Adrenal gland (tissue), 5 donors: ENCODE measurements at regions not wholly inside any gene's neighbourhood (a gene's known extent, or its start where the extent isn't known, plus 50 kb on each side); places are given as distances from the start of the nearest gene placed in this dataset.

Experiments
- POLR2A ChIP-seq, 2 donors: fragments of 450-650 bp; IDR thresholded peaks; one replicate each; pipeline ENCODE4 v1.6.1; 2017; ENCODE audit warnings: antibody characterized with exemption in 2 of 2, mild to moderate bottlenecking in 2 of 2, moderate library complexity in 1 of 2
- TF ChIP-seq, protein P1 (sequence below), 6 experiments: fragments of 450-650 bp in 4 of 6; fragments of 200-600 bp in 2 of 6; sonication (generic) in 1 of 6; IDR thresholded peaks; 1 replicate in 5 of 6; 2 replicates in 1 of 6; pipeline versions ENCODE4 v1.5.1 to v1.8.0; 2016 to 2021; ENCODE audit warnings: antibody characterized with exemption in 6 of 6, mild to moderate bottlenecking in 2 of 6, moderate library complexity in 1 of 6
- donor health status: DM: no; HTN: no; CAD: no.

DNA sequence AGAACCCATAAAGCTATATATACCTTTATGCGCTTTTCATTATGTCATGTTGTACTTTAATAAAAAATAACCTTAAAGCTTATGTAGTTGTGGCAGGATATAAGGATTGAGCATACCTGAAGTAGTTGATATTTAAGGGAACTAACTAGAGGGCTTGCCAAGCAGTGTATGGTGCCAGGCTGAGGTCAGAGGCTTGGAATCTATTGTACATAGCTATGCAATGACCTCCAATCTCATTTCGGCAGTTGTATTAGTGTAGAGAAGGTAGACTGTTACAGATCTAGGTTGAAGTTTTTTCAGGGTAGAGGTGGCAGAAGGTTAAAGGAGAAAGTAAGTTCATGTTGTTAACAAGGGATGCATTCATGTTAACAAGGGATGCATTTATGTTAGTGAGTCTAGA is 397.7 kb upstream of the HS3ST5 start:
- TF ChIP-seq, protein P1, sequence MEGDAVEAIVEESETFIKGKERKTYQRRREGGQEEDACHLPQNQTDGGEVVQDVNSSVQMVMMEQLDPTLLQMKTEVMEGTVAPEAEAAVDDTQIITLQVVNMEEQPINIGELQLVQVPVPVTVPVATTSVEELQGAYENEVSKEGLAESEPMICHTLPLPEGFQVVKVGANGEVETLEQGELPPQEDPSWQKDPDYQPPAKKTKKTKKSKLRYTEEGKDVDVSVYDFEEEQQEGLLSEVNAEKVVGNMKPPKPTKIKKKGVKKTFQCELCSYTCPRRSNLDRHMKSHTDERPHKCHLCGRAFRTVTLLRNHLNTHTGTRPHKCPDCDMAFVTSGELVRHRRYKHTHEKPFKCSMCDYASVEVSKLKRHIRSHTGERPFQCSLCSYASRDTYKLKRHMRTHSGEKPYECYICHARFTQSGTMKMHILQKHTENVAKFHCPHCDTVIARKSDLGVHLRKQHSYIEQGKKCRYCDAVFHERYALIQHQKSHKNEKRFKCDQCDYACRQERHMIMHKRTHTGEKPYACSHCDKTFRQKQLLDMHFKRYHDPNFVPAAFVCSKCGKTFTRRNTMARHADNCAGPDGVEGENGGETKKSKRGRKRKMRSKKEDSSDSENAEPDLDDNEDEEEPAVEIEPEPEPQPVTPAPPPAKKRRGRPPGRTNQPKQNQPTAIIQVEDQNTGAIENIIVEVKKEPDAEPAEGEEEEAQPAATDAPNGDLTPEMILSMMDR (IDR thresholded peaks at IDR 0.05): no peak
- TF ChIP-seq POLR2A (IDR thresholded peaks at IDR 0.05): no peak
